ENCODE measurements at regions not wholly inside any gene's neighbourhood (a gene's known extent, or its start where the extent isn't known, plus 50 kb on each side); places are given as distances from the start of the nearest gene placed in this dataset.
A peak's percentile ranks its signal among the peaks of the same experiment; 100 is the strongest.

DNA sequence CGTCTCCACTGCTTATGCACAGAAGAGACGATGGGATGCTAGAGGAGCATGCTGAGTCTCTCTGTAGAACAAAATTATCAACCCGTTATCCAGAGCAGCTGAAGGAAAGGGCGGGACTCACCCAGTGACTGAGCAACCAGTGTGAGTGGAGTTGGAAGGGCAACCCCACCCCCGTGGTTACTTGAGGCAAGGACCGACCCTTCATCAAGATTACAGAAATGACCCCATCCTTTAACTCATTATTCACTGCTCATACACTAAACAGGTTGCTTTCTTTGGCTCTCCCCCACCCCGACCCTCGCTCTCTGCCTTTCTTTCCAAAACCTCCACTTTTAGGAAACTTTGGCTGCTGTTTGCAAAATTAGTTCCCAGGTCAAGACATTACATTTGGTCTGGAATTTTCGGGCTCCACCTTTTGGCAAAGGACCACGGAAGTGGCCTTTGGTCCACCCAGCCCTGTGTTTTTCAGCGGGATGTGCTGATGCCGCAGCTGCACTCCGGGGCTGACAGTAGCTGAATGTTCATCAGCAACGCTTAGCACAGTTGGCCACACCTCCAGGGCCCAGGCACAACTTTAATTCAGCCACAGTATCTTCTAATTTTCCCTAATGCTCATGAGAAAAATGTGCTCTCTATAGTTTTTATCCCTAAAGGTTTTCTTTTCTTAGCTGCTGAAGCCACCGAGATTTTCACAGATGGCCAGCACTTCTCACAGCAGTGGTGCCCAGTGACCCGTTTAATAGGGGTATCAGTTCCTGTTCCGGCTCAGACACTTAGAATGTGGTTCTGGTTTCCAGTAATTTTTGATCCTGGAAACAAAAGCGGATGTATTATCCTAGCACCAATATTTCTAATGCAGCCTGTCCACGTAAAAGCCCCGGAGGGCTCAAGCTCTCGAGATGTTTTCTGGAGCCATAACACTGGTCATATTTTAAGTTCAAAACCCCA, 103.6 kb upstream of the NXT1 start:
- Histone ChIP-seq H3K36me3 (ENCODE audit: control insufficient read depth in 2 of 2, insufficient read depth in 1 of 2, low read length in 2 of 2) (no peaks in the 10 kb centered on the region), H3K9me3 (ENCODE audit: control insufficient read depth, insufficient read depth, low read depth, low read length) (no peaks in the 10 kb centered on the region), H3K27ac (ENCODE audit: extremely low read depth, low read depth, low read length) (no peak overlapping the region), H3K4me1 (ENCODE audit: control insufficient read depth, insufficient read depth, low read length) (no peaks in the 10 kb centered on the region), H3K4me3 (ENCODE audit: low read depth, low read length) (no peak overlapping the region)
- ChIA-PET CTCF (interaction anchor here (0.8 to 3.8 kb wide), 5 partner anchors 11 to 94 kb away, joined by 3 to 38 read pairs (median 7); no protein-coding TSS in a partner anchor), POLR2A (no interaction called here)
- no peak for TF ChIP-seq GLI2 (tag by site-specific recombination; IDR thresholded peaks at IDR 0.05; ENCODE audit: borderline replicate concordance, low read depth)
- TF ChIP-seq ZNF146 (tag by site-specific recombination; IDR thresholded peaks at IDR 0.05) = no peak
- TF ChIP-seq, protein P1, sequence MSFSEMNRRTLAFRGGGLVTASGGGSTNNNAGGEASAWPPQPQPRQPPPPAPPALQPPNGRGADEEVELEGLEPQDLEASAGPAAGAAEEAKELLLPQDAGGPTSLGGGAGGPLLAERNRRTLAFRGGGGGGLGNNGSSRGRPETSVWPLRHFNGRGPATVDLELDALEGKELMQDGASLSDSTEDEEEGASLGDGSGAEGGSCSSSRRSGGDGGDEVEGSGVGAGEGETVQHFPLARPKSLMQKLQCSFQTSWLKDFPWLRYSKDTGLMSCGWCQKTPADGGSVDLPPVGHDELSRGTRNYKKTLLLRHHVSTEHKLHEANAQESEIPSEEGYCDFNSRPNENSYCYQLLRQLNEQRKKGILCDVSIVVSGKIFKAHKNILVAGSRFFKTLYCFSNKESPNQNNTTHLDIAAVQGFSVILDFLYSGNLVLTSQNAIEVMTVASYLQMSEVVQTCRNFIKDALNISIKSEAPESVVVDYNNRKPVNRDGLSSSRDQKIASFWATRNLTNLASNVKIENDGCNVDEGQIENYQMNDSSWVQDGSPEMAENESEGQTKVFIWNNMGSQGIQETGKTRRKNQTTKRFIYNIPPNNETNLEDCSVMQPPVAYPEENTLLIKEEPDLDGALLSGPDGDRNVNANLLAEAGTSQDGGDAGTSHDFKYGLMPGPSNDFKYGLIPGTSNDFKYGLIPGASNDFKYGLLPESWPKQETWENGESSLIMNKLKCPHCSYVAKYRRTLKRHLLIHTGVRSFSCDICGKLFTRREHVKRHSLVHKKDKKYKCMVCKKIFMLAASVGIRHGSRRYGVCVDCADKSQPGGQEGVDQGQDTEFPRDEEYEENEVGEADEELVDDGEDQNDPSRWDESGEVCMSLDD (tag by site-specific recombination; IDR thresholded peaks at IDR 0.05) = no peak
- no peak for TF ChIP-seq ZNF785 (tag by site-specific recombination; IDR thresholded peaks at IDR 0.05)
- TF ChIP-seq ZNF549 (tag by site-specific recombination; IDR thresholded peaks at IDR 0.05) = no peak
- no peak for TF ChIP-seq TCF7L2 (IDR thresholded peaks at IDR 0.05; ENCODE audit: borderline replicate concordance, low read depth, low read length)
- TF ChIP-seq ZBTB8A (tag by site-specific recombination; IDR thresholded peaks at IDR 0.05) = no peak
- TF ChIP-seq ZNF302 (tag by site-specific recombination; IDR thresholded peaks at IDR 0.05; ENCODE audit: low read depth) = no peak

DNA sequence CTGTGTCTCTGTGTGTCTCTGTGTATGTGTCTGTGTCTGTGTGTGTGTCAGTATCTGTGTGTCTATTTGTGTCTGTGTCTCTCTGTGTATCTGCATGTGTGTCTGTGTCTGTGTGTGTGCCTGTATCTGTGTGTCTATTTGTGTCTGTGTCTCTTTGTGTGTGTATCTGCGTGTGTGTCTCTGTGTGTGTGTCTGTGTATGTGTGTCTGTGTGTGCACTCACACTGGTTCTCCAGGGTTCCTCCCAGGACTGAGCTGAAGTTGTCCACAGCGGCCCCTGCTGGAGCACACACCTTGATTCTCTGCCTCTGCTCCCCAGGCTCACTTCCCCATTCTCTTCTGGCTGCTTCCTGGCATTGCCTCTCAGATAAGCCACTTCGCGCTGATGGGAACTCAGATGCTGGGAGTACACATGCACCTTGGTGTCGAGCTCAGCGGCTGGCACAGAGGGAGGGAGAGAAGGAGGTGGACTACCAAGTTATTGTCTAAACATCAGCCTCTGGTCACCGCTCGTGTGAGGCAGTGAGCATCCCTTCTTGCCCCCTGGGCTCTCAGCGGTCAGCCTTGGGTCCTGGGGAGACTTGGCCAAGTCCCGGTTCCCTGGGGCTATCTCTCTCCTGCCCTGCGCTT, 104.9 kb upstream of the NXT1 start:
- Histone ChIP-seq H3K4me3 (ENCODE audit: low read depth, low read length) (no peak overlapping the region), H3K4me1 (ENCODE audit: control insufficient read depth, insufficient read depth, low read length) (no peaks in the 10 kb centered on the region), H3K36me3 (ENCODE audit: control insufficient read depth in 2 of 2, insufficient read depth in 1 of 2, low read length in 2 of 2) (no peaks in the 10 kb centered on the region), H3K9me3 (ENCODE audit: control insufficient read depth, insufficient read depth, low read depth, low read length) (no peaks in the 10 kb centered on the region), H3K27ac (ENCODE audit: extremely low read depth, low read depth, low read length) (no peak overlapping the region)
- CTCF ChIA-PET = interaction anchor here (0.5 to 3.8 kb wide), 17 partner anchors 10 to 906 kb away, joined by 3 to 38 read pairs (median 3); no protein-coding TSS in a partner anchor
- POLR2A ChIA-PET = no interaction called here
- TF ChIP-seq ZNF146 (tag by site-specific recombination; IDR thresholded peaks at IDR 0.05) (no peak), ZSCAN16 (tag by site-specific recombination; IDR thresholded peaks at IDR 0.05) (no peak), ZNF549 (tag by site-specific recombination; IDR thresholded peaks at IDR 0.05) (no peak), ZBTB8A (tag by site-specific recombination; IDR thresholded peaks at IDR 0.05) (no peak), SCRT2 (tag by site-specific recombination; IDR thresholded peaks at IDR 0.05) (no peak), ZNF792 (tag by site-specific recombination; IDR thresholded peaks at IDR 0.05) (no peak), ZNF248 (tag by site-specific recombination; IDR thresholded peaks at IDR 0.05) (no peak), ZNF747 (tag by site-specific recombination; IDR thresholded peaks at IDR 0.05) (no peak), MYNN (tag by site-specific recombination; IDR thresholded peaks at IDR 0.05; ENCODE audit: borderline replicate concordance) (no peak), REPIN1 (tag by site-specific recombination; IDR thresholded peaks at IDR 0.05; ENCODE audit: low read depth) (no peak), ZNF292 (tag by site-specific recombination; IDR thresholded peaks at IDR 0.05; ENCODE audit: borderline replicate concordance, low read depth) (no peak), ZBTB48 (tag by site-specific recombination; IDR thresholded peaks at IDR 0.05) (0 out of 2 replicates have a peak, but pooled peaks have one; percentile 38), ZNF768 (tag by site-specific recombination; IDR thresholded peaks at IDR 0.05) (no peak), ZNF416 (tag by site-specific recombination; IDR thresholded peaks at IDR 0.05) (no peak)
- TF ChIP-seq, protein P2, sequence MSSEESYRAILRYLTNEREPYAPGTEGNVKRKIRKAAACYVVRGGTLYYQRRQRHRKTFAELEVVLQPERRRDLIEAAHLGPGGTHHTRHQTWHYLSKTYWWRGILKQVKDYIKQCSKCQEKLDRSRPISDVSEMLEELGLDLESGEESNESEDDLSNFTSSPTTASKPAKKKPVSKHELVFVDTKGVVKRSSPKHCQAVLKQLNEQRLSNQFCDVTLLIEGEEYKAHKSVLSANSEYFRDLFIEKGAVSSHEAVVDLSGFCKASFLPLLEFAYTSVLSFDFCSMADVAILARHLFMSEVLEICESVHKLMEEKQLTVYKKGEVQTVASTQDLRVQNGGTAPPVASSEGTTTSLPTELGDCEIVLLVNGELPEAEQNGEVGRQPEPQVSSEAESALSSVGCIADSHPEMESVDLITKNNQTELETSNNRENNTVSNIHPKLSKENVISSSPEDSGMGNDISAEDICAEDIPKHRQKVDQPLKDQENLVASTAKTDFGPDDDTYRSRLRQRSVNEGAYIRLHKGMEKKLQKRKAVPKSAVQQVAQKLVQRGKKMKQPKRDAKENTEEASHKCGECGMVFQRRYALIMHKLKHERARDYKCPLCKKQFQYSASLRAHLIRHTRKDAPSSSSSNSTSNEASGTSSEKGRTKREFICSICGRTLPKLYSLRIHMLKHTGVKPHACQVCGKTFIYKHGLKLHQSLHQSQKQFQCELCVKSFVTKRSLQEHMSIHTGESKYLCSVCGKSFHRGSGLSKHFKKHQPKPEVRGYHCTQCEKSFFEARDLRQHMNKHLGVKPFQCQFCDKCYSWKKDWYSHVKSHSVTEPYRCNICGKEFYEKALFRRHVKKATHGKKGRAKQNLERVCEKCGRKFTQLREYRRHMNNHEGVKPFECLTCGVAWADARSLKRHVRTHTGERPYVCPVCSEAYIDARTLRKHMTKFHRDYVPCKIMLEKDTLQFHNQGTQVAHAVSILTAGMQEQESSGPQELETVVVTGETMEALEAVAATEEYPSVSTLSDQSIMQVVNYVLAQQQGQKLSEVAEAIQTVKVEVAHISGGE (tag by site-specific recombination; conservative IDR thresholded peaks at IDR 0.05; ENCODE audit: low read depth) = no peak
- TF ChIP-seq, protein P3, sequence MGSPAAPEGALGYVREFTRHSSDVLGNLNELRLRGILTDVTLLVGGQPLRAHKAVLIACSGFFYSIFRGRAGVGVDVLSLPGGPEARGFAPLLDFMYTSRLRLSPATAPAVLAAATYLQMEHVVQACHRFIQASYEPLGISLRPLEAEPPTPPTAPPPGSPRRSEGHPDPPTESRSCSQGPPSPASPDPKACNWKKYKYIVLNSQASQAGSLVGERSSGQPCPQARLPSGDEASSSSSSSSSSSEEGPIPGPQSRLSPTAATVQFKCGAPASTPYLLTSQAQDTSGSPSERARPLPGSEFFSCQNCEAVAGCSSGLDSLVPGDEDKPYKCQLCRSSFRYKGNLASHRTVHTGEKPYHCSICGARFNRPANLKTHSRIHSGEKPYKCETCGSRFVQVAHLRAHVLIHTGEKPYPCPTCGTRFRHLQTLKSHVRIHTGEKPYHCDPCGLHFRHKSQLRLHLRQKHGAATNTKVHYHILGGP (tag by site-specific recombination; IDR thresholded peaks at IDR 0.05) = no peak
- TF ChIP-seq, protein P4, sequence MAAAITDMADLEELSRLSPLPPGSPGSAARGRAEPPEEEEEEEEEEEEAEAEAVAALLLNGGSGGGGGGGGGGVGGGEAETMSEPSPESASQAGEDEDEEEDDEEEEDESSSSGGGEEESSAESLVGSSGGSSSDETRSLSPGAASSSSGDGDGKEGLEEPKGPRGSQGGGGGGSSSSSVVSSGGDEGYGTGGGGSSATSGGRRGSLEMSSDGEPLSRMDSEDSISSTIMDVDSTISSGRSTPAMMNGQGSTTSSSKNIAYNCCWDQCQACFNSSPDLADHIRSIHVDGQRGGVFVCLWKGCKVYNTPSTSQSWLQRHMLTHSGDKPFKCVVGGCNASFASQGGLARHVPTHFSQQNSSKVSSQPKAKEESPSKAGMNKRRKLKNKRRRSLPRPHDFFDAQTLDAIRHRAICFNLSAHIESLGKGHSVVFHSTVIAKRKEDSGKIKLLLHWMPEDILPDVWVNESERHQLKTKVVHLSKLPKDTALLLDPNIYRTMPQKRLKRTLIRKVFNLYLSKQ (tag by site-specific recombination; IDR thresholded peaks at IDR 0.05; ENCODE audit: borderline replicate concordance) = no peak
